Caki2 (cell line): ENCODE measurements at regions not wholly inside any gene's neighbourhood (a gene's known extent, or its start where the extent isn't known, plus 50 kb on each side); places are given as distances from the start of the nearest gene placed in this dataset.

Experiments used
- DNase-seq: peaks from one replicate; pipeline ENCODE4 v3.0.0-alpha.2; 2015; ENCODE audit warnings: low read depth
- in situ Hi-C: cut with HindIII; loops from 2 replicates; pipeline ENCODE4 v1.10.0; 2016; ENCODE audit warnings: low sequenced_read_pairs, low pct_unique_long_range_greater_than_20kb, mixed read lengths

GRCh38 chr12:62127516-62127915 is 132.7 kb upstream of the USP15 start:
- in situ Hi-C loops, result no loop called here
- no peak for DNase-seq

- DNase-seq, result no peak
These were observed 131.8 kb upstream of the USP15 start for GRCh38 chr12:62128175-62128975.

GRCh38 chr12:62129291-62129690 is 130.9 kb upstream of the USP15 start:
- no peak for DNase-seq
- in situ Hi-C loops, result no loop called here

More at GRCh38 chr12:62128175-62128975, 131.8 kb upstream of the USP15 start:
- in situ Hi-C loops, result no loop called here

DNA sequence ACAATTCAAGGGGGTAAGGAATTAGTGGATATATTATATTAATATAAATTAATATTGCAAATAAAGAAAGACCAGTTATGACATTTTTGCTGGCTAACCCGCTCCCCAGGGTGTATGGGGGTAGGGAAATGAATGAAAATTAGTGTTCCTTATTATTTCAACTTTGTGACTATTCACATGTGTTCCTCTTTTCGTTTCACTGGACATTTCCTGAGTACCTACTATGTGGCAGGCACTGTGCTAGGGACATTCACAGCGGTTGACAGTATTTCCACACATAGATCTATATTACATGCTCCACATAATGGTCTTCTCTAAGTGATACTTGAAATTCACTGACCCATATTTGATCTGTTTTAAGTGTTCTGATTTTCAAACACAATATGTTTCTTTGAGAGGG is 129.8 kb upstream of the USP15 start:
- in situ Hi-C loops, result no loop called here
- DNase-seq, result no peak

DNA sequence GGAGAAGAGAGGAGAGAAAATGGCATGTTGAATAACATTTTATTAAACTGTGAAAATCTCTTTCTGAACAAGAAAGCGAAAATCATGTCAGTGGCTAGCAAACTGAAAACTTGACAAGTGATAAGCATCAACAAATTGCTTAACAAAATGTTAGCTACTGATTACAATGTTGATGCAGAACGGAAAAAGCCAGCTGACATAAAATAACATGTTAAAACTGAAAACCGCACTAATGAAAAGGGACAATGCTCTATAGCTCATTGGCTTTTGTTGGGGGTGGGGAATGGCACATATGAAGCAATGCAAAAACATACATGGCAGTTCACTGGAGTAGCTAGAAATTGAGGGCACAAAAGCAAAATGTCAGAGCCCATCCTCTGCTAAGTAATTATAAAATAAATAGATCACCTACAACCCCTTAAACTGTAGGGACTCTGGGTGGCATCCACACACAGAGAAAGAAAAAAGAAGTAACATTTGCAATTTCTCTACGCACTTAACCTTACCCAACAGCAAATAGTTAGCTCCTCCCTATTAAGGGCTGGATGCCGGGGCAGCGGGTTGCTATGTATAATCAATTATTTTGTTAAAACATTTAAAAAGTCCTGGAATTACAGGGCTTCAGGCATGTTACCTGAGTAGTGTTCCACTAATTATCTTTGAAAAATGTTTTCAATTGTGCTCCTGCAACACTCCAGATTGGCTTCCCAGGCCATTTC is 129.2 kb upstream of the USP15 start:
- DNase-seq, result no peak
- in situ Hi-C loops, result no loop called here

DNA sequence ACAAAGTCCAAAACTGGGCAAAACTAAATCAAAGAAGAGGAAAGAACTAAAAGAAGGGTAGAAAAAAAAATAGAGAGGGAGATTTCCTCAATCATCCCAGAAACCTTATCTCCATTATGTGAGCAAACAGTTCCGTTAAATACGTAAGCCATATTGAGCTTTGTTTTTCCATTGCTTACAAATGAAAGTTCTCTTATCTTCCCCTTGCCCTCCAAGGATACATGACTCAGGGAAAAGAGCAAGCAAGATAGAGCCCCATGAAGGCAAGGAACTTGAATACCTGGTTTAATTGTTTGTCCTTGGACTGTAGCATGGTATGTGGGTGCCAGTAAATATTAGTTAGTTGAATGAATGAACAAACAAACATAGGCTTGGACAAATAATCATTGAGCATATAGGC is 126.8 kb upstream of the USP15 start:
- in situ Hi-C loops, result no loop called here
- no peak for DNase-seq

DNA sequence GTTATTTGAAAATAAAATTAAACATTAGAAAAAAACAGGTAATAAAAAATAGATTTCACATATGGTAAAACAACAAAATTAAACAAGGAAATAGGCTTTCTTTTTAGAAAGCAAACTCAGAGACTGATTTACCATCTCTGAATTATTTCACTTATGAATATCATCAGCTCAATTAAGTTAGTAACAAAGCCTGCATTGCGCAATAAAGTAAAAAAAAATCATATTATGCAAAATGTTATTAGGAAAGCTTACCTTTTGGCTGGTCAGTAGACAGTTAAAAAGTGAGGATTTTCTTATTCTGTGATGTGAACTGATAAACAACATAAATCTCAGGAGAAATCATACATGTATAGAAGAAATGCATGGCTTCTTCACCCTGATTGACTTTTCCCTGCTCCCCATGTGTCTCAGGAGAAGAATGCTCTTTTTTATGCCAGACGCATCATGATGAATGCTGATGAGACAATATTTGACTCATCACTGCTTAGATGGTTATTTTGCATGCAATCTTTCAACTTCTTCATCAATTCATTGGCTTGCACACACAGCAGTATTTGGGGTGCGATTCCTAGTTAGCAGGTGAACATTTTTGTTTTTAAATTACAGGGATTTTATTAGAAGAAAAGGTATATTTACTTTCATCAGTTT is 124.5 kb upstream of the USP15 start:
- in situ Hi-C loops, result no loop called here
- DNase-seq, result no peak

DNA sequence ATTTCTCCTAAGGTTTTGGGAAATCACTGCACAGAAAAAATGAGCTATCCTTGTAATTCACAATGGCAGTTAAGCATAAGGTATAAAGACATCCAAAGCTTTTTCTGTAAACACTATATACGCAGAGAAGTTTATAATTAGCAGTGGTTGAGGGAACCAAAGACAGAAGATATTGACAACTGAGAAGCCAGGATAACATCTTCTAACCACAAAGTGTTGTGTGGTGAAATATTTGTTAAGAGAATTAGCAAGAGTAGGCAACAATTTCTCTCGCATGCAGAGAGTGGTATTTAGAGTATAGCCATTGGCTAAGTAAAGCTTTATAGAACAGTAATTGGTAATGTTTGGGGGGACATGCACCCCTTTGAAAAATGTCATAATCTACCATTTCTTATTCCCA is 123.7 kb upstream of the USP15 start:
- in situ Hi-C loops, result no loop called here
- DNase-seq, result no peak

GRCh38 chr12:62138527-62138926 is 121.7 kb upstream of the USP15 start:
- in situ Hi-C loops, result no loop called here
- no peak for DNase-seq

DNA sequence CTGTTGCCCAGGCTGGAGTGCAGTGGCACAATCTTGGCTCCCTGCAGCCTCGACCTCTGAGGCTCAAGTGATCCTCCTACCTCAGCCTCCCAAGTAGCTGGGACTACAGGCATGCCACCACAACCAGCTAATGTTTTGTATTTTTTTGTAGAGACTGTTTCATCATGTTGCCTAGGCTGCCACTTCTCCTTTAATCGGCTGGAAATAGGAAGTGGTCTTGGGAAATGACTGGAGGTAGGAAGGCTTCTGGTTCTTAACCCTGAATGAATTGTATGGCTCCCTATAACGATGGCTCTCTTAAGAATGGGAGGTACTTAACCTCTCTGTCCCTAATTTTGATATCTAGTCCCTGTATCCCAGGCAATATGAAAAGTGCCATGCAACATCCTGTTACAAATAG is 113.9 kb upstream of the USP15 start:
- no peak for DNase-seq
- in situ Hi-C loops, result no loop called here

DNA sequence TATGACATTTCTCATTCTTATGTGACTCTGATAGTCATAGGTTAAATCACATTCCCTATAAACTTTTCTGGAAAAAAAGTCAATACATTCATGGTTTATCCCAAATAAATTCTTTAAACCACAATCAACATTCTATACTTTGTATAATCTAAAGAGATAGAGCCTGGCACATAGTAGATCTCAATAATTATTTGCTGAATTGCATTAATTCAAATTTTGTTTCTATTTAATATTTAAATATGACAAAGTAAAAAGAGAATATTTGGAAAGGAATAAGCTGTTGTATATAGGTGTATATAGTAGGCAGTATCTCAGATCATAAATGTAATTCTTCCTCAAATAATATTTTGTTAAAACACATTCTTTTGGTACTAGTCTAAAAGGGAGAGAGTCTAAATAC is 102.2 kb upstream of the USP15 start:
- in situ Hi-C loops, result no loop called here
- no peak for DNase-seq

- DNase-seq, result no peak
- in situ Hi-C loops, result no loop called here
These were observed 101.5 kb upstream of the USP15 start for GRCh38 chr12:62158461-62159360.

DNA sequence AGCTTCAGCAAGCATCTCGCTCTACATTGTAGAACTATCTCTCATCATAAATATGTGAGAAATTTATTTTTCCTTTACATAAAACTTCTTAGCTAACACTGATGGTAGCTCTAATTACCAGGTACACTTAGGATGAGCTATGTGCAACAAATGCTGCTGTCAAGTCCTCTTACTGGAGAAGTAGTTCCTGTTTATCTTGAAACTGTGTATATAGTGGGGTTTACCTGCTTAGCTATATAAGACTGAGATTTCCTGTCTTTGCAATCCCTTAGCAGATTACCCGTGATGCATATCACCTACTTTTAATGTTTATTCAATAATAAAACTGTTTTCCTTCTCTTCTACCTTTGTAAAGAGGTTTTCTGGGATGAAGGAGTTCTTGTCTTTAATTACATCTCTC is 98.0 kb upstream of the USP15 start:
- DNase-seq, result no peak
- in situ Hi-C loops, result no loop called here

DNA sequence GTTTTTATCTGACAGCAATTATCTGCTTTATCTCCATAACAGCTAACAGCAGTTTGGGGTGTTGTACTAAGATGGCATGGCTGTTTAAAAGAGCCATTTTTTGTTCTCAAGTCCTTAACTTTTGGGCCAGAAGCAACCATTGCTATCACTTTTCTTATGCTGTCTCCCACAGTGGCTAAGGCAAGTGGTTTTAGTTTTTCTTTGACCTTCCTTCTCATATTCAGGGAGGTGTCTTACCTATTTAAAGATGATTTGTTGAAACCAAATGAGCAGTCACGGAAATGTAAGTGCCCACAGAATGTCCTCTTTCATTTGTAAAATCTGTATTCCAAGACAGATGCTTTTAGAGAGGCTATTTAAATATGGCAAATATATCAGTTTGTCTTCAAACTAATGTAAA is 96.8 kb upstream of the USP15 start:
- DNase-seq, result no peak
- in situ Hi-C loops, result no loop called here

- in situ Hi-C loops, result no loop called here
- DNase-seq, result no peak
These were observed 96.2 kb upstream of the USP15 start for GRCh38 chr12:62164036-62164435.

- in situ Hi-C loops, result no loop called here
- DNase-seq, result no peak
These were observed 93.7 kb upstream of the USP15 start for GRCh38 chr12:62166525-62166924.

DNA sequence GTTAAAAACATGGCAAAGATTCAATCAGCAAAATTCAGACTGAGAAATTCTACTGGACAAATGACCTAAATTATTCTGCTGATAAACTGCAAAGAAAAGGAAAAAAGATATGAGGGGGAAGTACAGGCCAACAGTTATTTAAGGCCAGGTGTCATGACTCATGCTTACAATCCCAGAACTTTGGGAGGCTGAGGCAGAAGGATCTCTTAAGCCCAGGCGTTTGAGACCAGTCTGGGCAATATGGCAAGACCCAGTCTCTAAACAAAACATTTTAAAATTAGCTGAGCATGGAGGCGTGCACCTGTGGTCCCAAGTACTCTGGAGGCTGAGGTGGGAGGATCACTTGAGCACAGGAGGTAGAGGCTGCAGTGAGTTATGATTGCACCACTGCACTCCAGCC is 91.8 kb upstream of the USP15 start:
- DNase-seq, result no peak
- in situ Hi-C loops, result no loop called here

- in situ Hi-C loops, result no loop called here
- DNase-seq, result no peak
These were observed 90.0 kb upstream of the USP15 start for GRCh38 chr12:62170241-62170640.
